ENCODE measurements at regions not wholly inside any gene's neighbourhood (a gene's known extent, or its start where the extent isn't known, plus 50 kb on each side); places are given as distances from the start of the nearest gene placed in this dataset.
"Not testable (repeated sequence)": the region's sequence is repeated elsewhere in the genome, so short reads cannot be mapped to it uniquely, and the experiment has no call there.

DNA sequence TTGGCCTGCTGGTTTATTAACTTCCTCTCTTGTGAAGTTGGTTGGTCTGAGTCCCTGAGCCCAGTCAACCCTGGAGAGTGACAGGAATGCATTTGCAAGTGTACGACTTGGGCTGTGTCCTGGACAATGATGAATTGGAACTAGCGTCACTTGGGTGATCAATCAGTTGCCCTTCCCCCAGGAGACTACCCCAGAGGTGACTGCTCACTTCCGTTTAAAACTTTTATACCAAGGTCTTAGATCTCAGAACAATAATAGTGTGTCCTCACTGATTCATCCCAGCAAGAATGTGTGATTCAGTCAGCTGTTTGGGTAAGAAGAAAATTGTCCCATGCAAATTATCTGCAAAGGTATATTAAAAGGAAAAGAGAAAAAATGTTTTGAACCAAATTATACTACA is 102.9 kb upstream of the ARMC3 start:
- WGBS, 2 donors = 68 to 81% methylated on average over 3 of the region's 3 CpGs
- TF ChIP-seq, protein P1, sequence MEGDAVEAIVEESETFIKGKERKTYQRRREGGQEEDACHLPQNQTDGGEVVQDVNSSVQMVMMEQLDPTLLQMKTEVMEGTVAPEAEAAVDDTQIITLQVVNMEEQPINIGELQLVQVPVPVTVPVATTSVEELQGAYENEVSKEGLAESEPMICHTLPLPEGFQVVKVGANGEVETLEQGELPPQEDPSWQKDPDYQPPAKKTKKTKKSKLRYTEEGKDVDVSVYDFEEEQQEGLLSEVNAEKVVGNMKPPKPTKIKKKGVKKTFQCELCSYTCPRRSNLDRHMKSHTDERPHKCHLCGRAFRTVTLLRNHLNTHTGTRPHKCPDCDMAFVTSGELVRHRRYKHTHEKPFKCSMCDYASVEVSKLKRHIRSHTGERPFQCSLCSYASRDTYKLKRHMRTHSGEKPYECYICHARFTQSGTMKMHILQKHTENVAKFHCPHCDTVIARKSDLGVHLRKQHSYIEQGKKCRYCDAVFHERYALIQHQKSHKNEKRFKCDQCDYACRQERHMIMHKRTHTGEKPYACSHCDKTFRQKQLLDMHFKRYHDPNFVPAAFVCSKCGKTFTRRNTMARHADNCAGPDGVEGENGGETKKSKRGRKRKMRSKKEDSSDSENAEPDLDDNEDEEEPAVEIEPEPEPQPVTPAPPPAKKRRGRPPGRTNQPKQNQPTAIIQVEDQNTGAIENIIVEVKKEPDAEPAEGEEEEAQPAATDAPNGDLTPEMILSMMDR (IDR thresholded peaks at IDR 0.05; ENCODE audit: control extremely low read depth, extremely low read depth) = no peak
- ATAC-seq (ENCODE audit: insufficient read depth, low FRiP score) = no peak

GRCh38 chr10:22824520-22824919 is 103.3 kb upstream of the ARMC3 start:
- H3K36me3 ChIP-seq (ENCODE audit: control insufficient read depth in 4 of 4, insufficient read depth in 4 of 4, low read length in 4 of 4) = no peaks in the 10 kb centered on the region
- no peak overlapping the region for H3K9ac ChIP-seq (ENCODE audit: insufficient read depth in 1 of 2, low read length in 2 of 2)
- no peaks in the 10 kb centered on the region for H3K9me3 ChIP-seq (ENCODE audit: control insufficient read depth in 4 of 4, insufficient read depth in 3 of 4, low read length in 3 of 4)
- peaks cover 0 to 2% (median 0%) of the 10 kb centered on the region in 5 donors for H3K4me1 ChIP-seq (ENCODE audit: control insufficient read depth in 5 of 5, insufficient read depth in 5 of 5, low read length in 5 of 5)
- H3K4me3 ChIP-seq = no peak overlapping the region
- ATAC-seq (ENCODE audit: insufficient read depth, low FRiP score) (no peak), DNase-seq (no peak)
- H3K27ac ChIP-seq (ENCODE audit: low read depth in 1 of 2, low read length in 1 of 2) = no peak overlapping the region
- H3K27me3 ChIP-seq (ENCODE audit: control insufficient read depth in 3 of 3, insufficient read depth in 3 of 3, low read length in 2 of 3) = no peaks in the 10 kb centered on the region
- TF ChIP-seq, protein P1 (IDR thresholded peaks at IDR 0.05; ENCODE audit: control extremely low read depth, extremely low read depth) = no peak
- 74 to 85% methylated on average over 3 of the region's 3 CpGs for WGBS, 2 donors

More for the DNA sequence above, 102.9 kb upstream of the ARMC3 start:
- Histone ChIP-seq H3K27me3 (ENCODE audit: control insufficient read depth in 3 of 3, insufficient read depth in 3 of 3, low read length in 2 of 3) (no peaks in the 10 kb centered on the region), H3K4me1 (ENCODE audit: control insufficient read depth in 5 of 5, insufficient read depth in 5 of 5, low read length in 5 of 5) (peaks cover 0 to 2% (median 0%) of the 10 kb centered on the region in 5 donors), H3K27ac (ENCODE audit: low read depth in 1 of 2, low read length in 1 of 2) (no peak overlapping the region), H3K4me3 (no peak overlapping the region), H3K36me3 (ENCODE audit: control insufficient read depth in 4 of 4, insufficient read depth in 4 of 4, low read length in 4 of 4) (no peaks in the 10 kb centered on the region), H3K9ac (ENCODE audit: insufficient read depth in 1 of 2, low read length in 2 of 2) (no peak overlapping the region), H3K9me3 (ENCODE audit: control insufficient read depth in 4 of 4, insufficient read depth in 3 of 4, low read length in 3 of 4) (no peaks in the 10 kb centered on the region)
- no peak for DNase-seq

DNA sequence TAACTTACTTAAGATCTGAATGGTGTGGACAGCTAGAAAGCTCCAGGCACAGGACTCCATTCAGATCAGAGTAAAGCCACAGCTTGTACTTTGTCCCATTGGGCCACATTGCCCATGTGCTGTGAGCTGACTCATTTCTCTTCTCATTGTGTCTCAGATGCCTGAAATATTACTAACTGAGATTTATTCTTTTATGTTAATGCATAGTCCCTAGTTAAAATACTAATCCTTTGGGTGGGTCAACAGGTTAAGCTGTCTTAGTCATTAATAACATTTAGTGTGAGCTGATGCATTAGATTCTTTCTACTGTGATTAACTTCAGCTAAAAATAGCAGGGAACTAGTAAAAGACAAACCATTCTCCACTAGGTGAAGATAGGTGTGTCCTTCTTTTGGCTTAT is 104.7 kb upstream of the ARMC3 start:
- H3K4me3 ChIP-seq = no peak overlapping the region
- ATAC-seq (ENCODE audit: insufficient read depth, low FRiP score) (no peak), DNase-seq (no peak)
- no peaks in the 10 kb centered on the region for H3K9me3 ChIP-seq (ENCODE audit: control insufficient read depth in 4 of 4, insufficient read depth in 3 of 4, low read length in 3 of 4)
- no peaks in the 10 kb centered on the region for H3K27me3 ChIP-seq (ENCODE audit: control insufficient read depth in 3 of 3, insufficient read depth in 3 of 3, low read length in 2 of 3)
- H3K4me1 ChIP-seq (ENCODE audit: control insufficient read depth in 5 of 5, insufficient read depth in 5 of 5, low read length in 5 of 5) = peaks cover 0 to 2% (median 0%) of the 10 kb centered on the region in 5 donors
- TF ChIP-seq, protein P1 (IDR thresholded peaks at IDR 0.05; ENCODE audit: control extremely low read depth, extremely low read depth) = no peak
- H3K9ac ChIP-seq (ENCODE audit: insufficient read depth in 1 of 2, low read length in 2 of 2) = no peak overlapping the region
- H3K36me3 ChIP-seq (ENCODE audit: control insufficient read depth in 4 of 4, insufficient read depth in 4 of 4, low read length in 4 of 4) = no peaks in the 10 kb centered on the region
- H3K27ac ChIP-seq (ENCODE audit: low read depth in 1 of 2, low read length in 1 of 2) = no peak overlapping the region

- H3K36me3 ChIP-seq (ENCODE audit: control insufficient read depth in 4 of 4, insufficient read depth in 4 of 4, low read length in 4 of 4); H3K4me1 ChIP-seq (ENCODE audit: control insufficient read depth in 5 of 5, insufficient read depth in 5 of 5, low read length in 5 of 5); H3K27ac ChIP-seq (ENCODE audit: low read depth in 1 of 2, low read length in 1 of 2); ATAC-seq (ENCODE audit: insufficient read depth, low FRiP score); DNase-seq; H3K4me3 ChIP-seq; H3K9me3 ChIP-seq (ENCODE audit: control insufficient read depth in 4 of 4, insufficient read depth in 3 of 4, low read length in 3 of 4); H3K9ac ChIP-seq (ENCODE audit: insufficient read depth in 1 of 2, low read length in 2 of 2); H3K27me3 ChIP-seq (ENCODE audit: control insufficient read depth in 3 of 3, insufficient read depth in 3 of 3, low read length in 2 of 3): not testable (repeated sequence)
- WGBS, 2 donors = 93 to 95% methylated on average over 5 of the region's 5 CpGs
These were observed 105.9 kb upstream of the ARMC3 start for GRCh38 chr10:22821921-22822320.

All from lung (tissue), 11 donors.